A549 (cell line): ENCODE measurements at regions not wholly inside any gene's neighbourhood (a gene's known extent, or its start where the extent isn't known, plus 50 kb on each side); places are given as distances from the start of the nearest gene placed in this dataset.

ENCODE experiments used
- ATAC-seq, 2 experiments: fragments of 200-7000 bp in 1 of 2; fragments of >200 bp in 1 of 2; cut with Nextera tagmentation in 1 of 2; cut with Tn5 transposase in 1 of 2; 3 replicates each; pipeline versions ENCODE4 v1.8.0 to v1.9.1; 2018 to 2020; ENCODE audit warnings: mild to moderate bottlenecking in 1 of 2, moderate library complexity in 1 of 2
- CTCF ChIA-PET: fragments of 300-600 bp; sonication (Branson Sonifier 250); formaldehyde crosslinking; extraction: SDS; loops from one replicate; lab custom pipeline; 2021; ENCODE audit warnings: antibody characterized with exemption, inconsistent platforms; lab: Yijun Ruan, JAX
- POLR2A ChIA-PET: fragments of 350-600 bp; formaldehyde crosslinking; extraction: SDS; loops from one replicate; lab custom pipeline; 2021; ENCODE audit warnings: antibody characterized with exemption, inconsistent platforms; lab: Yijun Ruan, JAX
- DNase-seq, 2 experiments: peaks; one replicate each; pipeline versions ENCODE4 v3.0.0 to v3.0.0-alpha.2; 2011 to 2016; ENCODE audit warnings: low read depth in 1 of 2, low spot score in 1 of 2
- FAIRE-seq: peaks from 2 replicates; lab custom pipeline; 2011; peaks lifted over from hg19 to GRCh38; lab: Jason Lieb, UNC
- H3K27ac ChIP-seq, 2 experiments: fragments of >200 bp; sonication (Bioruptor Twin); formaldehyde crosslinking; 3 replicates each; pipeline ENCODE4 v1.5.1; 2016 to 2017
- H3K4me1 ChIP-seq: fragments of >200 bp; sonication (Bioruptor Twin); formaldehyde crosslinking; 3 replicates; pipeline ENCODE4 v1.6.1; 2016
- H3K4me2 ChIP-seq: fragments of >200 bp; sonication (Bioruptor Twin); formaldehyde crosslinking; 3 replicates; pipeline ENCODE4 v1.6.1; 2016
- H3K4me3 ChIP-seq: fragments of >200 bp; sonication (Bioruptor Twin); formaldehyde crosslinking; 3 replicates; pipeline ENCODE4 v1.5.1; 2016
- H3K9me3 ChIP-seq: fragments of >200 bp; sonication (Bioruptor Twin); formaldehyde crosslinking; 3 replicates; pipeline ENCODE4 v1.6.1; 2016
- CEBPB ChIP-seq, 2 experiments: fragments of >200 bp in 1 of 2; sonication (Bioruptor Twin) in 1 of 2; formaldehyde crosslinking in 1 of 2; IDR thresholded peaks; 2 replicates each; pipeline ENCODE4 v1.6.1; 2012 to 2016
- EHF ChIP-seq: fragments of 250-450 bp; sonication (Bioruptor Pico); IDR thresholded peaks from 2 replicates; pipeline ENCODE4 v1.5.0; 2020; ENCODE audit warnings: mild to moderate bottlenecking
- EHMT2 ChIP-seq: fragments of 200-600 bp; sonication (generic); IDR thresholded peaks from 2 replicates; pipeline ENCODE4 v1.6.1; 2016; ENCODE audit warnings: antibody characterized with exemption, low read depth, mild to moderate bottlenecking, moderate library complexity
- EP300 ChIP-seq, 2 experiments: fragments of >200 bp; sonication (Bioruptor Twin); formaldehyde crosslinking; IDR thresholded peaks; 2 replicates in 1 of 2; 3 replicates in 1 of 2; pipeline ENCODE4 v1.6.1; 2016 to 2017
- ESRRA ChIP-seq: fragments of 150-350 bp; IDR thresholded peaks from 2 replicates; pipeline ENCODE4 v1.6.1; 2014; ENCODE audit warnings: mild to moderate bottlenecking, low read length, borderline replicate concordance
- FOSB ChIP-seq: fragments of 250-450 bp; sonication (Bioruptor Pico); IDR thresholded peaks from 2 replicates; pipeline ENCODE4 v1.5.0; 2020; ENCODE audit warnings: mild to moderate bottlenecking, moderate library complexity
- GATA3 ChIP-seq: IDR thresholded peaks from 2 replicates; pipeline ENCODE4 v1.6.1; 2012; ENCODE audit warnings: borderline replicate concordance
- HDAC2 ChIP-seq: fragments of 200-600 bp; sonication (generic); IDR thresholded peaks from 2 replicates; pipeline ENCODE4 v1.6.1; 2016
- HEYL ChIP-seq: fragments of 250-450 bp; sonication (Bioruptor Pico); IDR thresholded peaks from 2 replicates; pipeline ENCODE4 v1.8.0; 2021; ENCODE audit warnings: mild to moderate bottlenecking, moderate library complexity
- HOXA7 ChIP-seq: fragments of 250-450 bp; sonication (Bioruptor Pico); IDR thresholded peaks from 2 replicates; pipeline ENCODE4 v1.5.0; 2020; ENCODE audit warnings: mild to moderate bottlenecking, moderate library complexity
- HOXB13 ChIP-seq: fragments of 250-450 bp; sonication (Bioruptor Pico); IDR thresholded peaks from 2 replicates; pipeline ENCODE4 v1.5.0; 2020; ENCODE audit warnings: low read depth, mild to moderate bottlenecking, moderate library complexity
- HOXB5 ChIP-seq: fragments of 250-450 bp; sonication (Bioruptor Pico); IDR thresholded peaks from 2 replicates; pipeline ENCODE4 v1.5.0; 2020; ENCODE audit warnings: mild to moderate bottlenecking, moderate library complexity
- JUNB ChIP-seq: fragments of >200 bp; sonication (Bioruptor Twin); formaldehyde crosslinking; IDR thresholded peaks from 2 replicates; pipeline ENCODE4 v1.6.1; 2016
- KDM1A ChIP-seq: fragments of 200-600 bp; sonication (generic); IDR thresholded peaks from 2 replicates; pipeline ENCODE4 v1.6.1; 2016; ENCODE audit warnings: low read depth, mild to moderate bottlenecking
- MYC ChIP-seq: IDR thresholded peaks from 2 replicates; pipeline ENCODE4 v1.6.1; 2012; ENCODE audit warnings: mild to moderate bottlenecking, inconsistent platforms, low read length, improper control_type of control experiment, borderline replicate concordance
- NPAS2 ChIP-seq: fragments of 250-450 bp; sonication (Bioruptor Pico); IDR thresholded peaks from 2 replicates; pipeline ENCODE4 v1.8.0; 2022; ENCODE audit warnings: mild to moderate bottlenecking, moderate library complexity, borderline replicate concordance
- POLR2A ChIP-seq: IDR thresholded peaks from 2 replicates; pipeline ENCODE4 v1.6.1; 2012; ENCODE audit warnings: mild to moderate bottlenecking, low read length
- POLR2AphosphoS2 ChIP-seq: conservative IDR thresholded peaks from 2 replicates; pipeline ENCODE4 v1.6.1; 2012; ENCODE audit warnings: low read length, improper control_type of control experiment, inconsistent platforms
- REST ChIP-seq: fragments of 200-600 bp; sonication (generic); IDR thresholded peaks from 2 replicates; pipeline ENCODE4 v1.6.1; 2016; ENCODE audit warnings: antibody characterized with exemption, mild to moderate bottlenecking, moderate library complexity
- SMC3 ChIP-seq: fragments of >200 bp; sonication (Bioruptor Twin); formaldehyde crosslinking; IDR thresholded peaks from 3 replicates; pipeline ENCODE4 v1.6.1; 2018; ENCODE audit warnings: inconsistent platforms
- TFCP2L1 ChIP-seq: fragments of 250-450 bp; sonication (Bioruptor Pico); IDR thresholded peaks from 2 replicates; pipeline ENCODE4 v1.5.0; 2021; ENCODE audit warnings: mild to moderate bottlenecking
- TP53 ChIP-seq: fragments of 250-450 bp; sonication (Bioruptor Pico); IDR thresholded peaks from 2 replicates; pipeline ENCODE4 v1.5.0; 2021; ENCODE audit warnings: mild to moderate bottlenecking, moderate library complexity
- ZC3H11A ChIP-seq: fragments of 450-650 bp; IDR thresholded peaks from 2 replicates; pipeline ENCODE4 v1.6.1; 2014; ENCODE audit warnings: antibody characterized with exemption, mild to moderate bottlenecking
- ZFP36 ChIP-seq: fragments of 450-650 bp; IDR thresholded peaks from 2 replicates; pipeline ENCODE4 v1.6.1; 2014; ENCODE audit warnings: borderline replicate concordance; ENCODE audit not compliant: partially characterized antibody
- ZNF302 ChIP-seq: fragments of 250-450 bp; sonication (Bioruptor Pico); IDR thresholded peaks from 2 replicates; pipeline ENCODE4 v1.9.0; 2021; ENCODE audit warnings: inconsistent platforms, mild to moderate bottlenecking, moderate library complexity
- WGBS: methylation state at CpG from one replicate; pipeline ENCODE4 v1.1.6; 2017; ENCODE audit errors: missing lambda C conversion rate; 5-methylcytosine and 5-hydroxymethylcytosine counted together
- TF ChIP-seq, protein P1 (sequence below): IDR thresholded peaks from 2 replicates; pipeline ENCODE4 v1.6.1; 2012; ENCODE audit warnings: low read depth, borderline replicate concordance
- TF ChIP-seq, protein P2 (sequence below): IDR thresholded peaks from 2 replicates; pipeline ENCODE4 v1.6.1; 2012
- TF ChIP-seq, protein P3 (sequence below): fragments of 250-450 bp; sonication (Bioruptor Pico); IDR thresholded peaks from 2 replicates; pipeline ENCODE4 v1.5.0; 2021; ENCODE audit warnings: mild to moderate bottlenecking, moderate library complexity, borderline replicate concordance

DNA sequence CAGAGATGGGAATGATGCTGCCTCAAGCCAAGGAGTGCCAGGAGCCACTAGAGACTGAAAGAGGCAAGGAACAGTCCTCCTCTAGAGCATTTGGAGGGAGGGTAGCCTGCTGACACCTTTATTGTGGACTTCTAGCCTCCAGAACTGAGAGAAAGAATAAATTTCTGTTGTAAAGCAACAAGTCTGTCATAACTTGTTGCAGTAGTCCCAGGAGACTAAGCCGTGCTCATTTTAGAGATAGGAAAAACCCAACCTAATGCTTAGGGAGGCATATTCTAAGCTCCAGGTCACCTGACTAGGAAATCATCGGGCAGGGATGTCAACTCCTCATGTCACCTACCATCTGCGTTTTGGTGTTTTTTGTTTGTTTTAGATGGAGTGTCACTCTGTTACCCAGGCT lies 345.4 kb upstream of the EEF2KMT start:
- ATAC-seq: no peak
- TF ChIP-seq, protein P1, sequence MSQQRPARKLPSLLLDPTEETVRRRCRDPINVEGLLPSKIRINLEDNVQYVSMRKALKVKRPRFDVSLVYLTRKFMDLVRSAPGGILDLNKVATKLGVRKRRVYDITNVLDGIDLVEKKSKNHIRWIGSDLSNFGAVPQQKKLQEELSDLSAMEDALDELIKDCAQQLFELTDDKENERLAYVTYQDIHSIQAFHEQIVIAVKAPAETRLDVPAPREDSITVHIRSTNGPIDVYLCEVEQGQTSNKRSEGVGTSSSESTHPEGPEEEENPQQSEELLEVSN: no peak
- TF ChIP-seq NPAS2: no peak
- TF ChIP-seq EHMT2: no peak
- TF ChIP-seq ZNF302 (CRISPR knock-in tag): no peak
- TF ChIP-seq, protein P2, sequence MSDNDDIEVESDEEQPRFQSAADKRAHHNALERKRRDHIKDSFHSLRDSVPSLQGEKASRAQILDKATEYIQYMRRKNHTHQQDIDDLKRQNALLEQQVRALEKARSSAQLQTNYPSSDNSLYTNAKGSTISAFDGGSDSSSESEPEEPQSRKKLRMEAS: no peak
- TF ChIP-seq SMC3: no peak
- no peak for TF ChIP-seq CEBPB (IDR thresholded peaks at IDR 0.05)
- no peak for TF ChIP-seq ZC3H11A
- TF ChIP-seq KDM1A: no peak
- no peak for TF ChIP-seq MYC
- TF ChIP-seq, protein P3, sequence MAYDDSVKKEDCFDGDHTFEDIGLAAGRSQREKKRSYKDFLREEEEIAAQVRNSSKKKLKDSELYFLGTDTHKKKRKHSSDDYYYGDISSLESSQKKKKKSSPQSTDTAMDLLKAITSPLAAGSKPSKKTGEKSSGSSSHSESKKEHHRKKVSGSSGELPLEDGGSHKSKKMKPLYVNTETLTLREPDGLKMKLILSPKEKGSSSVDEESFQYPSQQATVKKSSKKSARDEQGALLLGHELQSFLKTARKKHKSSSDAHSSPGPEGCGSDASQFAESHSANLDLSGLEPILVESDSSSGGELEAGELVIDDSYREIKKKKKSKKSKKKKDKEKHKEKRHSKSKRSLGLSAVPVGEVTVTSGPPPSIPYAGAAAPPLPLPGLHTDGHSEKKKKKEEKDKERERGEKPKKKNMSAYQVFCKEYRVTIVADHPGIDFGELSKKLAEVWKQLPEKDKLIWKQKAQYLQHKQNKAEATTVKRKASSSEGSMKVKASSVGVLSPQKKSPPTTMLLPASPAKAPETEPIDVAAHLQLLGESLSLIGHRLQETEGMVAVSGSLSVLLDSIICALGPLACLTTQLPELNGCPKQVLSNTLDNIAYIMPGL (CRISPR knock-in tag): no peak
- no peak for TF ChIP-seq HDAC2
- no peak for TF ChIP-seq HOXB5
- TF ChIP-seq HEYL (CRISPR knock-in tag): no peak
- no peak overlapping the region for H3K27ac ChIP-seq

GRCh38 chr16:5442054-5442453 lies 344.5 kb upstream of the EEF2KMT start:
- POLR2A ChIA-PET: no interaction called here
- no peak for TF ChIP-seq HOXA7 (CRISPR knock-in tag)
- no peak for TF ChIP-seq ZC3H11A
- no peak for TF ChIP-seq HOXB13 (CRISPR knock-in tag)
- TF ChIP-seq POLR2A: no peak
- TF ChIP-seq TFCP2L1 (CRISPR knock-in tag): no peak
- no peak for TF ChIP-seq FOSB (CRISPR knock-in tag)
- no peak for TF ChIP-seq EP300 (IDR thresholded peaks at IDR 0.05)
- TF ChIP-seq EHF (CRISPR knock-in tag): no peak
- TF ChIP-seq ESRRA: no peak
- TF ChIP-seq ZFP36: no peak
- TF ChIP-seq GATA3: no peak
- TF ChIP-seq ZNF302 (CRISPR knock-in tag): no peak
- no peak for TF ChIP-seq NPAS2
- TF ChIP-seq EHMT2: no peak
- no peak for TF ChIP-seq POLR2AphosphoS2
- TF ChIP-seq JUNB: no peak
- TF ChIP-seq REST: no peak
- no peak for TF ChIP-seq TP53 (CRISPR knock-in tag)
- 5% methylated on average over 3 of the region's 3 CpGs for WGBS
- DNase-seq: no peak
- no peak for FAIRE-seq
- Histone ChIP-seq H3K9me3 (no peaks in the 10 kb centered on the region), H3K27ac (no peak overlapping the region), H3K4me1 (no peaks in the 10 kb centered on the region), H3K4me3 (no peak overlapping the region), H3K4me2 (no peak overlapping the region)
- no peak for ATAC-seq
- CTCF ChIA-PET: no interaction called here

More for the DNA sequence above, 345.4 kb upstream of the EEF2KMT start:
- Histone ChIP-seq H3K4me2 (no peak overlapping the region), H3K9me3 (no peaks in the 10 kb centered on the region), H3K4me3 (no peak overlapping the region), H3K4me1 (no peaks in the 10 kb centered on the region)
- no peak for DNase-seq
- ChIA-PET POLR2A (no interaction called here), CTCF (no interaction called here)
- no peak for FAIRE-seq
- WGBS: 2% methylated on average over 3 of the region's 3 CpGs
